GM19099 (cell line): ENCODE measurements at regions not wholly inside any gene's neighbourhood (a gene's known extent, or its start where the extent isn't known, plus 50 kb on each side); places are given as distances from the start of the nearest gene placed in this dataset.

ENCODE experiments used
- POLR2A ChIP-seq: IDR thresholded peaks from 3 replicates; pipeline ENCODE4 v1.6.1; 2011; ENCODE audit warnings: low read depth; ENCODE audit not compliant: insufficient read length; ENCODE audit errors: extremely low read depth

GRCh38 chr6:14655201-14656061, 537.9 kb downstream of the CD83 start:
- no peak for TF ChIP-seq POLR2A

- TF ChIP-seq POLR2A: no peak
These were observed 538.5 kb downstream of the CD83 start for GRCh38 chr6:14656078-14656521.

GRCh38 chr6:14656649-14657048, 539.1 kb downstream of the CD83 start:
- no peak for TF ChIP-seq POLR2A

- TF ChIP-seq POLR2A: no peak
These were observed 540.5 kb downstream of the CD83 start for GRCh38 chr6:14658030-14658429.

- no peak for TF ChIP-seq POLR2A
These were observed 541.5 kb downstream of the CD83 start for GRCh38 chr6:14658886-14659561.

- TF ChIP-seq POLR2A: no peak
These were observed 542.3 kb downstream of the CD83 start for GRCh38 chr6:14659841-14660240.

- no peak for TF ChIP-seq POLR2A
These were observed 543.4 kb downstream of the CD83 start for GRCh38 chr6:14660806-14661579.

GRCh38 chr6:14661691-14662090, 544.1 kb downstream of the CD83 start:
- no peak for TF ChIP-seq POLR2A

- TF ChIP-seq POLR2A: no peak
These were observed 546.6 kb downstream of the CD83 start for GRCh38 chr6:14664112-14664601.

GRCh38 chr6:14664621-14665315, 547.2 kb downstream of the CD83 start:
- TF ChIP-seq POLR2A: no peak

- TF ChIP-seq POLR2A: no peak
These were observed 548.5 kb downstream of the CD83 start for GRCh38 chr6:14665827-14666724.

- TF ChIP-seq POLR2A: no peak
These were observed 553.2 kb downstream of the CD83 start for GRCh38 chr6:14670806-14671205.

- TF ChIP-seq POLR2A: no peak
These were observed 553.7 kb downstream of the CD83 start for GRCh38 chr6:14671261-14671681.

- TF ChIP-seq POLR2A: no peak
These were observed 554.4 kb downstream of the CD83 start for GRCh38 chr6:14671937-14672336.
